Calu3 (cell line): ENCODE measurements at regions not wholly inside any gene's neighbourhood (a gene's known extent, or its start where the extent isn't known, plus 50 kb on each side); places are given as distances from the start of the nearest gene placed in this dataset.

Experiments used
- BruUV-seq: library from RNA; stranded (reverse); fragments of 400-500 nt; replicated peaks from 2 replicates; lab custom pipeline; 2021; lab: Mats Ljungman, UMichigan
- CTCF ChIA-PET: fragments of 300-600 bp; sonication (Branson Sonifier 250); formaldehyde crosslinking; loops from one replicate; lab custom pipeline; 2022; ENCODE audit warnings: antibody characterized with exemption; lab: Charles Lee
- DNase-seq: peaks from one replicate; pipeline ENCODE4 v3.0.0; 2022
- H3K27ac Mint-ChIP-seq: one replicate; pipeline ENCODE4 v1.8.0; 2022; ENCODE audit warnings: mixed read lengths; ENCODE audit not compliant: unreplicated experiment
- H3K27me3 Mint-ChIP-seq: one replicate; pipeline ENCODE4 v1.8.0; 2022; ENCODE audit warnings: mixed read lengths; ENCODE audit not compliant: unreplicated experiment
- H3K36me3 Mint-ChIP-seq: one replicate; pipeline ENCODE4 v1.8.0; 2022; ENCODE audit warnings: mild to moderate bottlenecking, moderate library complexity, mixed read lengths; ENCODE audit not compliant: insufficient read depth, unreplicated experiment
- H3K4me1 Mint-ChIP-seq: one replicate; pipeline ENCODE4 v1.8.0; 2022; ENCODE audit warnings: mild to moderate bottlenecking, low read depth, mixed read lengths; ENCODE audit not compliant: unreplicated experiment
- H3K4me3 Mint-ChIP-seq: one replicate; pipeline ENCODE4 v1.8.0; 2022; ENCODE audit warnings: mild to moderate bottlenecking, low read depth, moderate library complexity, mixed read lengths; ENCODE audit not compliant: unreplicated experiment
- H3K9me3 Mint-ChIP-seq: one replicate; pipeline ENCODE4 v1.8.0; 2022; ENCODE audit warnings: low read depth, mixed read lengths; ENCODE audit not compliant: unreplicated experiment
- intact Hi-C: fragments of 100-400 bp; cut with micrococcal nuclease; formaldehyde crosslinking; loops from one replicate; pipeline ENCODE4 v1.10.0; 2022; ENCODE audit not compliant: unreplicated experiment
- TF ChIP-seq, protein P1 (sequence below): fragments of 200-600 bp; IDR thresholded peaks from one replicate; pipeline ENCODE4 v1.8.0; 2022; ENCODE audit warnings: antibody characterized with exemption; ENCODE audit not compliant: unreplicated experiment

DNA sequence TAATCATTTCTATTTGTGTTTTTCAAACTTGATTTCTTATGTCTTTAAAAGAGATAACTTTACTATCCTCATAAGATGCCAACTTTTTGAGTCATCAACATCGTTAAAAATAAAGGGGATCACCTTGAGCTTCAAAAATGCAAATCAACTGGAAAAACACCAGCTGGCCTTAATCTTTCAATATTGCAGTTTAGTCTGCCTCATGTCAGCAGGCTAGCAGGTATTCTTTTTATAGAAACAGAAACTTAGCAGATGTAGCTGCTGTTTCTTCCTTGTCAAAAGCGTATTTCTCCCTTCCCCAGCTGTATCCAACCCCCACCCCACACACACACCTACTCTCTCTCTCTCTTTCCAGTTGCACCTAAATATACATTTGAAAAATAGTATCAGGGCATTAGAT lies 154.1 kb upstream of the ZNF804A start:
- H3K27ac Mint-ChIP-seq = no peak overlapping the region
- CTCF ChIA-PET = interaction anchor here (0.7 kb wide), 1 partner anchor 604 kb away, joined by 3 read pairs; no protein-coding TSS in a partner anchor
- H3K36me3 Mint-ChIP-seq = no peaks in the 10 kb centered on the region

GRCh38 chr2:184444623-184445223 lies 153.6 kb upstream of the ZNF804A start:
- no peaks in the 10 kb centered on the region for H3K9me3 Mint-ChIP-seq
- H3K4me1 Mint-ChIP-seq = no peaks in the 10 kb centered on the region
- CTCF ChIA-PET = interaction anchor here (0.7 kb wide), 1 partner anchor 603 kb away, joined by 3 read pairs; no protein-coding TSS in a partner anchor
- intact Hi-C loops = no loop called here
- no TSS peak for BruUV-seq
- TF ChIP-seq, protein P1, sequence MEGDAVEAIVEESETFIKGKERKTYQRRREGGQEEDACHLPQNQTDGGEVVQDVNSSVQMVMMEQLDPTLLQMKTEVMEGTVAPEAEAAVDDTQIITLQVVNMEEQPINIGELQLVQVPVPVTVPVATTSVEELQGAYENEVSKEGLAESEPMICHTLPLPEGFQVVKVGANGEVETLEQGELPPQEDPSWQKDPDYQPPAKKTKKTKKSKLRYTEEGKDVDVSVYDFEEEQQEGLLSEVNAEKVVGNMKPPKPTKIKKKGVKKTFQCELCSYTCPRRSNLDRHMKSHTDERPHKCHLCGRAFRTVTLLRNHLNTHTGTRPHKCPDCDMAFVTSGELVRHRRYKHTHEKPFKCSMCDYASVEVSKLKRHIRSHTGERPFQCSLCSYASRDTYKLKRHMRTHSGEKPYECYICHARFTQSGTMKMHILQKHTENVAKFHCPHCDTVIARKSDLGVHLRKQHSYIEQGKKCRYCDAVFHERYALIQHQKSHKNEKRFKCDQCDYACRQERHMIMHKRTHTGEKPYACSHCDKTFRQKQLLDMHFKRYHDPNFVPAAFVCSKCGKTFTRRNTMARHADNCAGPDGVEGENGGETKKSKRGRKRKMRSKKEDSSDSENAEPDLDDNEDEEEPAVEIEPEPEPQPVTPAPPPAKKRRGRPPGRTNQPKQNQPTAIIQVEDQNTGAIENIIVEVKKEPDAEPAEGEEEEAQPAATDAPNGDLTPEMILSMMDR = no peak
- no peak overlapping the region for H3K27ac Mint-ChIP-seq
- no peak overlapping the region for H3K4me3 Mint-ChIP-seq
- H3K36me3 Mint-ChIP-seq = no peaks in the 10 kb centered on the region
- no peak for DNase-seq
- no peaks in the 10 kb centered on the region for H3K27me3 Mint-ChIP-seq

More for the DNA sequence above, 154.1 kb upstream of the ZNF804A start:
- no TSS peak for BruUV-seq
- no peaks in the 10 kb centered on the region for H3K27me3 Mint-ChIP-seq
- H3K9me3 Mint-ChIP-seq = no peaks in the 10 kb centered on the region
- H3K4me1 Mint-ChIP-seq = no peaks in the 10 kb centered on the region
- TF ChIP-seq, protein P1 = no peak
- intact Hi-C loops = no loop called here
- H3K4me3 Mint-ChIP-seq = no peak overlapping the region
- DNase-seq = no peak

DNA sequence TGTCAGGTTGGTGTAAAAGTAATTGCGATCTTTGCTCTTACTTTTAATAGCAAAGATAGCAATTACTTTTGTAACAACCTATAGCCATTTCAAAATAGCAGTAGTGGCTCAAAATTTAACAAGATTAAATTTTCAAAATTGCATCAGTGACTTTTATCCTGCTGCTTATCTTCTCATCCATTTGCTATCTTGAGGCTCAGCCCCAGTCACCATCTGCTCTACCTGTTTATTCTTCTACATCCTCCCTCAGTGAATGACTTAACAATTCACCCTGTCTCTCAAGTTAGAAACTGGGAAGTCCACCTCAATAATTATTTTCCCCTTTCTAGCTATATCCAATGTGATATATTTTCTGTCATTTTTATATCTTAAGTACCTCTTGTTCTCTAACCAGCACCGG lies 148.6 kb upstream of the ZNF804A start:
- Mint-ChIP-seq H3K27ac (no peak overlapping the region), H3K36me3 (no peaks in the 10 kb centered on the region), H3K4me3 (no peak overlapping the region), H3K4me1 (no peaks in the 10 kb centered on the region), H3K9me3 (no peaks in the 10 kb centered on the region), H3K27me3 (no peaks in the 10 kb centered on the region)
- TF ChIP-seq, protein P1 = no peak
- no peak for DNase-seq
- intact Hi-C loops = no loop called here
- CTCF ChIA-PET = no interaction called here
- BruUV-seq = no TSS peak

- DNase-seq = no peak
- Mint-ChIP-seq H3K9me3 (no peaks in the 10 kb centered on the region), H3K36me3 (no peaks in the 10 kb centered on the region), H3K27ac (no peak overlapping the region), H3K4me3 (no peak overlapping the region), H3K4me1 (no peaks in the 10 kb centered on the region), H3K27me3 (no peaks in the 10 kb centered on the region)
- intact Hi-C loops = no loop called here
- TF ChIP-seq, protein P1 = no peak
- BruUV-seq = no TSS peak
- CTCF ChIA-PET = no interaction called here
These were observed 145.4 kb upstream of the ZNF804A start for GRCh38 chr2:184452907-184453306.
